Type B pancreatic cell (in vitro differentiated cells): ENCODE measurements at regions not wholly inside any gene's neighbourhood (a gene's known extent, or its start where the extent isn't known, plus 50 kb on each side); places are given as distances from the start of the nearest gene placed in this dataset.

ENCODE experiments used
- DNase-seq: peaks from one replicate; pipeline ENCODE4 v3.0.0; 2021; ENCODE audit warnings: mixed read lengths; ENCODE audit not compliant: unreplicated experiment; ENCODE audit errors: extremely low spot score
- H3K27ac Mint-ChIP-seq: 2 replicates; pipeline ENCODE4 v1.8.0; 2021; ENCODE audit warnings: mild to moderate bottlenecking, mixed read lengths
- H3K27me3 Mint-ChIP-seq: 2 replicates; pipeline ENCODE4 v1.8.0; 2021; ENCODE audit warnings: mixed read lengths
- H3K36me3 Mint-ChIP-seq: 2 replicates; pipeline ENCODE4 v1.8.0; 2021; ENCODE audit warnings: mixed read lengths
- H3K4me1 Mint-ChIP-seq: one replicate; pipeline ENCODE4 v1.8.0; 2021; ENCODE audit warnings: mixed read lengths; ENCODE audit not compliant: unreplicated experiment
- H3K4me3 Mint-ChIP-seq: 2 replicates; pipeline ENCODE4 v1.8.0; 2021; ENCODE audit warnings: mild to moderate bottlenecking, mixed read lengths
- H3K9me3 Mint-ChIP-seq: 2 replicates; pipeline ENCODE4 v1.8.0; 2021; ENCODE audit warnings: mixed read lengths
- CTCF ChIP-seq: fragments of 200-600 bp; sonication (generic); conservative IDR thresholded peaks from 2 replicates; pipeline ENCODE4 v1.5.0; 2021; ENCODE audit warnings: antibody characterized with exemption, mild to moderate bottlenecking

- Mint-ChIP-seq H3K4me3 (no peak overlapping the region), H3K9me3 (peaks cover 22% of the 10 kb centered on the region), H3K27ac (peak overlapping the region; percentile 8), H3K4me1 (peaks cover 42% of the 10 kb centered on the region), H3K27me3 (no peaks in the 10 kb centered on the region), H3K36me3 (peaks cover 7% of the 10 kb centered on the region)
- no peak for TF ChIP-seq CTCF
- DNase-seq: no peak
Observed at GRCh38 chr1:219533280-219533679, 79.6 kb downstream of the ZC3H11B start.

- Mint-ChIP-seq H3K4me3 (no peak overlapping the region), H3K27me3 (no peaks in the 10 kb centered on the region), H3K9me3 (peaks cover 23% of the 10 kb centered on the region), H3K36me3 (peaks cover 9% of the 10 kb centered on the region), H3K4me1 (peaks cover 25% of the 10 kb centered on the region), H3K27ac (no peak overlapping the region)
- no peak for TF ChIP-seq CTCF
- DNase-seq: no peak
Observed at GRCh38 chr1:219529116-219529515, 83.8 kb downstream of the ZC3H11B start.

- DNase-seq: no peak
- peaks cover 22% of the 10 kb centered on the region for H3K4me1 Mint-ChIP-seq
- H3K9me3 Mint-ChIP-seq: peaks cover 21% of the 10 kb centered on the region
- no peak overlapping the region for H3K27ac Mint-ChIP-seq
- no peaks in the 10 kb centered on the region for H3K27me3 Mint-ChIP-seq
- no peak overlapping the region for H3K4me3 Mint-ChIP-seq
- H3K36me3 Mint-ChIP-seq: peaks cover 9% of the 10 kb centered on the region
- no peak for TF ChIP-seq CTCF
Observed at GRCh38 chr1:219528633-219529032, 84.3 kb downstream of the ZC3H11B start.

GRCh38 chr1:219527994-219528393 lies 84.9 kb downstream of the ZC3H11B start:
- peaks cover 18% of the 10 kb centered on the region for H3K9me3 Mint-ChIP-seq
- DNase-seq: no peak
- H3K4me1 Mint-ChIP-seq: peaks cover 21% of the 10 kb centered on the region
- no peak overlapping the region for H3K4me3 Mint-ChIP-seq
- peaks cover 9% of the 10 kb centered on the region for H3K36me3 Mint-ChIP-seq
- H3K27ac Mint-ChIP-seq: no peak overlapping the region
- H3K27me3 Mint-ChIP-seq: no peaks in the 10 kb centered on the region
- TF ChIP-seq CTCF: no peak

- Mint-ChIP-seq H3K4me3 (no peak overlapping the region), H3K4me1 (peaks cover 22% of the 10 kb centered on the region), H3K27me3 (no peaks in the 10 kb centered on the region), H3K36me3 (peaks cover 9% of the 10 kb centered on the region), H3K27ac (no peak overlapping the region), H3K9me3 (peaks cover 10% of the 10 kb centered on the region)
- no peak for DNase-seq
- no peak for TF ChIP-seq CTCF
Observed at GRCh38 chr1:219526074-219526473, 86.8 kb downstream of the ZC3H11B start.

GRCh38 chr1:219523411-219523810 lies 89.5 kb downstream of the ZC3H11B start:
- H3K36me3 Mint-ChIP-seq: peaks cover 3% of the 10 kb centered on the region
- no peak for DNase-seq
- peaks cover 31% of the 10 kb centered on the region for H3K4me1 Mint-ChIP-seq
- TF ChIP-seq CTCF: no peak
- H3K9me3 Mint-ChIP-seq: peaks cover 3% of the 10 kb centered on the region
- H3K27ac Mint-ChIP-seq: no peak overlapping the region
- no peaks in the 10 kb centered on the region for H3K27me3 Mint-ChIP-seq
- H3K4me3 Mint-ChIP-seq: no peak overlapping the region
